Keratinocyte (primary cell): ENCODE measurements at regions not wholly inside any gene's neighbourhood (a gene's known extent, or its start where the extent isn't known, plus 50 kb on each side); places are given as distances from the start of the nearest gene placed in this dataset.

ENCODE experiments used
- DNase-seq: peaks from one replicate; pipeline ENCODE4 v3.0.0-alpha.2; 2011; ENCODE audit warnings: low read depth, missing footprints, low spot score
- FAIRE-seq: peaks from 2 replicates; lab custom pipeline; 2011; peaks lifted over from hg19 to GRCh38; lab: Jason Lieb, UNC
- H2AFZ ChIP-seq: 2 replicates; pipeline ENCODE4 v1.6.0; 2012; ENCODE audit warnings: low read length, control low read depth, inconsistent platforms; ENCODE audit not compliant: control insufficient read depth
- H3K27ac ChIP-seq: 2 replicates; pipeline ENCODE4 v1.5.1; 2011; ENCODE audit warnings: low read length; ENCODE audit not compliant: control insufficient read depth, insufficient read depth
- H3K27me3 ChIP-seq: 3 replicates; pipeline ENCODE4 v1.6.0; 2011; ENCODE audit warnings: low read length; ENCODE audit not compliant: control insufficient read depth, insufficient read depth; ENCODE audit errors: extremely low read depth
- H3K36me3 ChIP-seq, 2 experiments: 2 replicates in 1 of 2; 3 replicates in 1 of 2; pipeline ENCODE4 v1.5.1; 2011; ENCODE audit warnings: low read length in 2 of 2, mild to moderate bottlenecking in 1 of 2; ENCODE audit not compliant: control insufficient read depth in 2 of 2, insufficient read depth in 2 of 2; ENCODE audit errors: extremely low read depth in 1 of 2
- H3K4me1 ChIP-seq: 3 replicates; pipeline ENCODE4 v1.5.1; 2011; ENCODE audit warnings: low read length; ENCODE audit not compliant: control insufficient read depth, insufficient read depth; ENCODE audit errors: extremely low read depth
- H3K4me2 ChIP-seq: 3 replicates; pipeline ENCODE4 v1.6.0; 2011; ENCODE audit warnings: low read depth, low read length; ENCODE audit not compliant: control insufficient read depth, insufficient read depth; ENCODE audit errors: extremely low read depth
- H3K4me3 ChIP-seq, 3 experiments: fragments of 200-600 bp in 1 of 3; sonication (generic) in 1 of 3; 2 replicates in 2 of 3; 3 replicates in 1 of 3; pipeline ENCODE4 v1.5.1; 2011 to 2016; ENCODE audit warnings: low read length in 3 of 3, mild to moderate bottlenecking in 3 of 3, control low read depth in 2 of 3, inconsistent platforms in 1 of 3, low read depth in 1 of 3, mixed read lengths in 1 of 3, mixed run types in 1 of 3, moderate library complexity in 1 of 3; ENCODE audit not compliant: control insufficient read depth in 2 of 3, insufficient read depth in 2 of 3; ENCODE audit errors: extremely low read depth in 1 of 3
- H3K79me2 ChIP-seq: 2 replicates; pipeline ENCODE4 v1.6.0; 2012; ENCODE audit warnings: low read length; ENCODE audit not compliant: control insufficient read depth, insufficient read depth
- H3K9ac ChIP-seq: 3 replicates; pipeline ENCODE4 v1.6.0; 2011; ENCODE audit warnings: low read length; ENCODE audit not compliant: control insufficient read depth, insufficient read depth; ENCODE audit errors: extremely low read depth
- H3K9me1 ChIP-seq: 3 replicates; pipeline ENCODE4 v1.6.0; 2011; ENCODE audit warnings: low read length; ENCODE audit not compliant: control insufficient read depth, insufficient read depth; ENCODE audit errors: extremely low read depth
- H3K9me3 ChIP-seq: 2 replicates; pipeline ENCODE4 v1.5.1; 2012; ENCODE audit warnings: low read depth, low read length; ENCODE audit not compliant: control insufficient read depth
- H4K20me1 ChIP-seq: 3 replicates; pipeline ENCODE4 v1.6.0; 2011; ENCODE audit warnings: low read length; ENCODE audit not compliant: control insufficient read depth, insufficient read depth; ENCODE audit errors: extremely low read depth
- EZH2 ChIP-seq: IDR thresholded peaks from one replicate; pipeline ENCODE4 v1.6.1; 2012; ENCODE audit warnings: inconsistent platforms, mild to moderate bottlenecking, low read length, moderate library complexity
- dilution Hi-C: fragments of 300-500 bp; cut with MboI; formaldehyde crosslinking; loops from one replicate; pipeline ENCODE4 v1.7.0; 2020; ENCODE audit warnings: low sequenced_read_pairs; ENCODE audit not compliant: extremely low pct_ligation_motif_present
- TF ChIP-seq, protein P1 (sequence below), 3 experiments: IDR thresholded peaks in 1 of 3; conservative IDR thresholded peaks in 1 of 3; optimal IDR thresholded peaks in 1 of 3; 2 replicates in 2 of 3; 3 replicates in 1 of 3; pipeline versions ENCODE3 to v1.5.1; 2011; ENCODE audit warnings: low read length in 3 of 3, mild to moderate bottlenecking in 3 of 3, moderate library complexity in 2 of 3, control low read depth in 1 of 3, inconsistent platforms in 1 of 3; ENCODE audit not compliant: insufficient read depth in 2 of 3; ENCODE audit errors: extremely low read depth in 1 of 3

DNA sequence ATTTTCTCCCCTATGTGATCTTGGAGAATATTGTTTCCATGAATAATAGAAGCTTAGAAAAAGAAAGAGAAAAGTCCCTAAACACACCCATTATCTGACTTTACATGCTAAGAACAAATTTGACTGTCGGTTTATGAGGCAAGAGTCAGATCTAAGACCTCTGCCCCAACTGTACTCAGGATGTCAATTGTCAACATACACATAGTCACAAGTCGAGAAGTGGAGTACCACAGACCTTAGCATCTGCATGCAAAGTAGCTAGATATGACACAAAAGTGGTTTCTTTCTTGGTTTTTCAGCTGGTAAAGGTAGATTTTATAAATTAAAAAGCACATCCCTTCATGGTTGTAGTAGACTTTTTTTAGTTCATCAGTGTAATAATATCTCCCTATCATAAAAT lies 97.2 kb upstream of the DPYD start:
- no peaks in the 10 kb centered on the region for H3K4me1 ChIP-seq
- no peaks in the 10 kb centered on the region for H3K9me3 ChIP-seq
- H3K27ac ChIP-seq = no peak overlapping the region
- no peaks in the 10 kb centered on the region for H3K79me2 ChIP-seq
- no peaks in the 10 kb centered on the region for H4K20me1 ChIP-seq
- dilution Hi-C loops = no loop called here
- no peak overlapping the region for H3K4me3 ChIP-seq
- H3K4me2 ChIP-seq = no peak overlapping the region
- no peaks in the 10 kb centered on the region for H3K36me3 ChIP-seq
- no peaks in the 10 kb centered on the region for H3K9me1 ChIP-seq
- no peak overlapping the region for H3K9ac ChIP-seq
- no peaks in the 10 kb centered on the region for H3K27me3 ChIP-seq
- H2AFZ ChIP-seq = no peak overlapping the region
- FAIRE-seq = no peak
- no peak for DNase-seq
- TF ChIP-seq, protein P1, sequence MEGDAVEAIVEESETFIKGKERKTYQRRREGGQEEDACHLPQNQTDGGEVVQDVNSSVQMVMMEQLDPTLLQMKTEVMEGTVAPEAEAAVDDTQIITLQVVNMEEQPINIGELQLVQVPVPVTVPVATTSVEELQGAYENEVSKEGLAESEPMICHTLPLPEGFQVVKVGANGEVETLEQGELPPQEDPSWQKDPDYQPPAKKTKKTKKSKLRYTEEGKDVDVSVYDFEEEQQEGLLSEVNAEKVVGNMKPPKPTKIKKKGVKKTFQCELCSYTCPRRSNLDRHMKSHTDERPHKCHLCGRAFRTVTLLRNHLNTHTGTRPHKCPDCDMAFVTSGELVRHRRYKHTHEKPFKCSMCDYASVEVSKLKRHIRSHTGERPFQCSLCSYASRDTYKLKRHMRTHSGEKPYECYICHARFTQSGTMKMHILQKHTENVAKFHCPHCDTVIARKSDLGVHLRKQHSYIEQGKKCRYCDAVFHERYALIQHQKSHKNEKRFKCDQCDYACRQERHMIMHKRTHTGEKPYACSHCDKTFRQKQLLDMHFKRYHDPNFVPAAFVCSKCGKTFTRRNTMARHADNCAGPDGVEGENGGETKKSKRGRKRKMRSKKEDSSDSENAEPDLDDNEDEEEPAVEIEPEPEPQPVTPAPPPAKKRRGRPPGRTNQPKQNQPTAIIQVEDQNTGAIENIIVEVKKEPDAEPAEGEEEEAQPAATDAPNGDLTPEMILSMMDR (optimal IDR thresholded peaks at IDR 0.05 in 1 of 3, IDR thresholded peaks at IDR 0.05 in 1 of 3, conservative IDR thresholded peaks at IDR 0.05 in 1 of 3; ENCODE audit: extremely low read depth in 1 of 3, insufficient read depth in 2 of 3, low read length in 3 of 3) = no peak
- TF ChIP-seq EZH2 = no peak

DNA sequence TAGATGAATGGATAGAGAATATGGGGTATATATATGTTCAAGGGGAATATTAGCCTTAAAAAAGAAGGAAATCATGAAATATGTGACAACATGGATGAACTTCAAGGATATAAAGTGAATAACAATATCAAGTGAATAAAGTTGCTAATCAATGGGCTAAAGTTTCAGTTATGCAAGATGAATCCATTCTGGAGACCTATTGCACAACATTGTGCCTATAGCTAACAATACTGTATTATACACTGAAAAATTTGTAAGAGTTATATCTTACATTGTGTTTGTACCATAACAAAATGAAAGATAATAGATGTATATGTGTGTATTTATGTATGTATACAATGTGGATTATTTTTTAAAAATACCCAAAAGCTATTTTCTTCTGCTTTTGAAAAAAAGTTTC lies 96.3 kb upstream of the DPYD start:
- FAIRE-seq = no peak
- H3K36me3 ChIP-seq = no peaks in the 10 kb centered on the region
- DNase-seq = no peak
- no peak overlapping the region for H2AFZ ChIP-seq
- H3K9ac ChIP-seq = no peak overlapping the region
- H3K4me2 ChIP-seq = no peak overlapping the region
- no peaks in the 10 kb centered on the region for H3K79me2 ChIP-seq
- no peaks in the 10 kb centered on the region for H3K27me3 ChIP-seq
- H3K9me1 ChIP-seq = no peaks in the 10 kb centered on the region
- TF ChIP-seq, protein P1 (optimal IDR thresholded peaks at IDR 0.05 in 1 of 3, IDR thresholded peaks at IDR 0.05 in 1 of 3, conservative IDR thresholded peaks at IDR 0.05 in 1 of 3; ENCODE audit: extremely low read depth in 1 of 3, insufficient read depth in 2 of 3, low read length in 3 of 3) = no peak
- no peak for TF ChIP-seq EZH2
- H3K4me3 ChIP-seq = no peak overlapping the region
- H4K20me1 ChIP-seq = no peaks in the 10 kb centered on the region
- no peaks in the 10 kb centered on the region for H3K4me1 ChIP-seq
- no peaks in the 10 kb centered on the region for H3K9me3 ChIP-seq
- no peak overlapping the region for H3K27ac ChIP-seq
- dilution Hi-C loops = no loop called here
